ENCODE measurements at regions not wholly inside any gene's neighbourhood (a gene's known extent, or its start where the extent isn't known, plus 50 kb on each side); places are given as distances from the start of the nearest gene placed in this dataset.

- DNase-seq (ENCODE audit: insufficient read length, low spot score) = no peak
- no peak for FAIRE-seq
- TF ChIP-seq CTCF (IDR thresholded peaks at IDR 0.05; ENCODE audit: insufficient read depth, missing control alignments) = no peak
These were observed 291.1 kb upstream of the PRKCQ start for GRCh38 chr10:6871128-6871527.

GRCh38 chr10:6868036-6868725 lies 288.1 kb upstream of the PRKCQ start:
- no peak for DNase-seq (ENCODE audit: insufficient read length, low spot score)
- no peak for FAIRE-seq
- TF ChIP-seq CTCF (IDR thresholded peaks at IDR 0.05; ENCODE audit: insufficient read depth, missing control alignments) = no peak

GRCh38 chr10:6866757-6867156 lies 286.7 kb upstream of the PRKCQ start:
- DNase-seq (ENCODE audit: insufficient read length, low spot score) (no peak), FAIRE-seq (no peak)
- no peak for TF ChIP-seq CTCF (IDR thresholded peaks at IDR 0.05; ENCODE audit: insufficient read depth, missing control alignments)

- FAIRE-seq (no peak), DNase-seq (ENCODE audit: insufficient read length, low spot score) (no peak)
- no peak for TF ChIP-seq CTCF (IDR thresholded peaks at IDR 0.05; ENCODE audit: insufficient read depth, missing control alignments)
These were observed 284.1 kb upstream of the PRKCQ start for GRCh38 chr10:6864142-6864541.

GRCh38 chr10:6863381-6863780 lies 283.3 kb upstream of the PRKCQ start:
- DNase-seq (ENCODE audit: insufficient read length, low spot score) (no peak), FAIRE-seq (no peak)
- no peak for TF ChIP-seq CTCF (IDR thresholded peaks at IDR 0.05; ENCODE audit: insufficient read depth, missing control alignments)

- no peak for TF ChIP-seq CTCF (IDR thresholded peaks at IDR 0.05; ENCODE audit: insufficient read depth, missing control alignments)
- no peak for DNase-seq (ENCODE audit: insufficient read length, low spot score)
- no peak for FAIRE-seq
These were observed 270.4 kb upstream of the PRKCQ start for GRCh38 chr10:6850452-6850851.

- no peak for DNase-seq (ENCODE audit: insufficient read length, low spot score)
- FAIRE-seq = no peak
These were observed 267.5 kb upstream of the PRKCQ start for GRCh38 chr10:6847561-6847960.

More at GRCh38 chr10:6847561-6847960, 267.5 kb upstream of the PRKCQ start:
- no peak for TF ChIP-seq CTCF (IDR thresholded peaks at IDR 0.05; ENCODE audit: insufficient read depth, missing control alignments)

Measured in D721Med (cell line).